Esophagus mucosa (tissue), 1 donor: ENCODE measurements at regions not wholly inside any gene's neighbourhood (a gene's known extent, or its start where the extent isn't known, plus 50 kb on each side); places are given as distances from the start of the nearest gene placed in this dataset.

Source experiments
- ATAC-seq: fragments of 200-7000 bp; cut with Tn5 transposase; one replicate; pipeline ENCODE4 v1.9.1; 2020
- donor health status: DM: yes; HTN: yes; CAD: no.

GRCh38 chr22:46067159-46068111, 82.9 kb upstream of the PPARA start:
- no peak for ATAC-seq

GRCh38 chr22:46068181-46068592, 82.1 kb upstream of the PPARA start:
- no peak for ATAC-seq

- ATAC-seq, result no peak
Observed at GRCh38 chr22:46068593-46069491, 81.5 kb upstream of the PPARA start.

- ATAC-seq, result peak; percentile 46
Observed at GRCh38 chr22:46069521-46070214, 80.7 kb upstream of the PPARA start.

- ATAC-seq, result peak; percentile 54
Observed at GRCh38 chr22:46070215-46070802, 80.0 kb upstream of the PPARA start.

- ATAC-seq, result peak; percentile 30
Observed at GRCh38 chr22:46070803-46071450, 79.4 kb upstream of the PPARA start.

- peak; percentile 55 for ATAC-seq
Observed at GRCh38 chr22:46071451-46072109, 78.7 kb upstream of the PPARA start.

- peak; percentile 16 for ATAC-seq
Observed at GRCh38 chr22:46072110-46072881, 78.0 kb upstream of the PPARA start.

GRCh38 chr22:46072981-46073682, 77.2 kb upstream of the PPARA start:
- no peak for ATAC-seq

GRCh38 chr22:46073683-46074504, 76.4 kb upstream of the PPARA start:
- ATAC-seq, result no peak

- no peak for ATAC-seq
Observed at GRCh38 chr22:46074771-46075551, 75.4 kb upstream of the PPARA start.

- no peak for ATAC-seq
Observed at GRCh38 chr22:46075764-46076531, 74.4 kb upstream of the PPARA start.

GRCh38 chr22:46076651-46077339, 73.5 kb upstream of the PPARA start:
- ATAC-seq, result no peak

GRCh38 chr22:46077669-46078099, 72.6 kb upstream of the PPARA start:
- ATAC-seq, result no peak

GRCh38 chr22:46078241-46079092, 71.9 kb upstream of the PPARA start:
- peak; percentile 55 for ATAC-seq
